Small intestine (tissue), 7 donors: ENCODE measurements at regions not wholly inside any gene's neighbourhood (a gene's known extent, or its start where the extent isn't known, plus 50 kb on each side); places are given as distances from the start of the nearest gene placed in this dataset.
"Not testable (repeated sequence)": the region's sequence is repeated elsewhere in the genome, so short reads cannot be mapped to it uniquely, and the experiment has no call there.

Experiments
- DNase-seq, 2 donors: peaks; one replicate each; pipeline versions ENCODE4 v3.0.0 to v3.0.0-alpha.2; 2013
- FAIRE-seq: peaks from 2 replicates; lab custom pipeline; 2012; peaks lifted over from hg19 to GRCh38; lab: Jason Lieb, UNC
- H3K27ac ChIP-seq, 3 donors: one replicate each; pipeline ENCODE4 v1.5.1; 2013; ENCODE audit warnings: low read length in 2 of 3, mild to moderate bottlenecking in 2 of 3, control low read depth in 1 of 3, inconsistent platforms in 1 of 3, low read depth in 1 of 3, moderate library complexity in 1 of 3
- H3K27me3 ChIP-seq, 3 donors: one replicate each; pipeline ENCODE4 v1.6.1; 2013; ENCODE audit warnings: low read length in 3 of 3, inconsistent platforms in 1 of 3; ENCODE audit not compliant: control insufficient read depth in 3 of 3, insufficient read depth in 3 of 3
- H3K36me3 ChIP-seq, 3 donors: one replicate each; pipeline ENCODE4 v1.6.1; 2013; ENCODE audit warnings: low read length in 3 of 3, inconsistent platforms in 1 of 3, low read depth in 1 of 3, mild to moderate bottlenecking in 1 of 3, moderate library complexity in 1 of 3; ENCODE audit not compliant: control insufficient read depth in 3 of 3, insufficient read depth in 2 of 3
- H3K4me1 ChIP-seq, 3 donors: one replicate each; pipeline ENCODE4 v1.6.1; 2013; ENCODE audit warnings: low read length in 2 of 3, inconsistent platforms in 1 of 3, low read depth in 1 of 3, mild to moderate bottlenecking in 1 of 3, moderate library complexity in 1 of 3; ENCODE audit not compliant: control insufficient read depth in 3 of 3, insufficient read depth in 2 of 3
- H3K4me3 ChIP-seq, 3 donors: one replicate each; pipeline ENCODE4 v1.5.1; 2013; ENCODE audit warnings: low read length in 3 of 3, control low read depth in 1 of 3, inconsistent platforms in 1 of 3, low read depth in 1 of 3, mild to moderate bottlenecking in 1 of 3, moderate library complexity in 1 of 3
- H3K9me3 ChIP-seq, 2 donors: one replicate each; pipeline ENCODE4 v1.6.1; 2013; ENCODE audit warnings: low read depth in 1 of 2, low read length in 1 of 2; ENCODE audit not compliant: control insufficient read depth in 2 of 2, insufficient read depth in 1 of 2
- WGBS, 3 donors: extraction: QIAGEN DNeasy Blood & Tissue Kit; methylation state at CpG; one replicate each; pipeline ENCODE4 v1.1.7; 2013; 5-methylcytosine and 5-hydroxymethylcytosine counted together
- donor health status: healthy with polysubstance abuse.
- donor health status: control.
- donor health status: control.
- donor health status: Bipolar disorder and iron deficiency.
- donor health status: healthy.

DNA sequence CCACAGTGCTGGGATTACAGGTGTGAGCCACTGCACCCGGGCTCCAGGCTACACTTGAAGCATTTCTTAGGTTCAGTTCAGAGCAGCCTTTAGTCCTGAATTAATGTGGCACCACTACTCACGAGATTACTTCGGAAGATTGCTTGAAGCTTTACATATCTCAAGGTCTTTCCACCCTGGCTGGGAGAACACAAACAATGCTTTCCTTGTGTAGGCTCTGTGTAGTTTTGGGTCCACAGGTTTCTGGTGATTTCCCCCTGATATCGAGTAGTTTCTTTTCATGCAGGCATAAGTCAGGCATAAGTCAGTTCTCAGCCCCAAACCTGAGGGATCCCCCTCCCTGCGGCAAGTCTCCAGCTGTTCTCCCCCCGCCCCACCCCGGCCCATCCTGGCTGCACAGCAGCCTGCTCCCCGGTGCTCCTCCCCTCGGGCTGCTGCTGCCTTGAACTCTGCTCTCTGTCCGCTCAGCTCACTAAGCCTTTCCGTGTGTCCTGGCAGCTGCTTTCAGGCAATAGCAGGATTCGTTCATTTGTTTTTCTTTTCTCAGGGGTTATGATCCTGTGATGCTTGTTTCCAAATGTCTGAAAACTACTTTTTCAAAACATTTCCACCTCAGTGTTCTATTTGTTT, 417.7 kb downstream of the TMEM121 start:
- WGBS, 3 donors: 13 to 77% (median 35%) methylated on average over 12 of the region's 12 CpGs
- no peak for FAIRE-seq

DNA sequence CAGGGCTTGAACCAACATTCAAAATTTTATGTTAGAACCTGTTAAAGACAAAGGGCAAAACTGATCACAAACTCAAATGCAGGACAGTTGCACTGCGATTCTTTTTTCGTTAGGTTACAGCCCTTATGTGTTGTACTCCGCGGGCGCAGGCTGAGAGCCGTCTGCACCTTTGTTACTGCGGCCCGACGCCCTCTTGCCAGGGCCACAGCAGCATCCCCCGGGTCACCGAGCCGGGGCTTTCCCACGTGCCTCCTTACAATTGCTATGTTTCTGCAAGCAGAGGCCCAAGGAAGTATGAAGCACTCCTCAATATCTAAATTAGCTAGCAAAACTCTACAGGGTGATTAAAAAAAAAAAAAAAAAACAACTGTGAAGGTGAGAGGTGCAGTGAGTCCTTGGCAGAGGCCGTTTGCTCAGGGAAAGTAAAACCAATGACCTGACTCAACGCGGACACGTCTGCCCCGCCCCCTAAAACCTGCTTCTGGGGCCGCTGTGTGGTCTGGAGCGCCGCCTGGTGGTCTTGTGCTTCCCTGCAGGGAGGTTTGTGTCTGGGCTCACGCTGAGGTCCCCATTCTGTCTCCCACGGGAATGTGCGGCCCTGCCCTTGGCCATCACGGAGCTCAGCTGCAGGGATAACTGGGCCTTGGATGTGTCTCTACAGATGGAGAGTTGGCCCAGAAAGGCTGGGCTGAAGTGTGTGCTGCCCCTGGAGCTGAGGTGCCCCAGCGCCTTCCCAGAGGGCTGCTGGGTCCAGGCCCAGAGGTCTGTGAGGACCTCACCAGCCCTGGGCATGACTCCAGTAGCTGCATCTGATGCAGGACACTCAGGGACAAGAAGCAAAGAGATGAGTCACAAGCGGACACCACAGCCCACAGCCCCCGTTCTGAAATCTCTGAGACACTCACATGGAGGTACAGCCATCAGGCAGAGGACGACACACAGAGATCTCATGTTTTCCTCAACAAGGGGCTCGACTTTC, 418.5 kb downstream of the TMEM121 start:
- peaks cover 0 to 38% of the 10 kb centered on the region in 2 donors for H3K9me3 ChIP-seq
- H3K27me3 ChIP-seq: no peaks in the 10 kb centered on the region
- H3K36me3 ChIP-seq: no peaks in the 10 kb centered on the region
- 17 to 56% (median 23%) methylated on average over 30 of the region's 30 CpGs for WGBS, 3 donors
- H3K27ac ChIP-seq: no peak overlapping the region
- FAIRE-seq: no peak
- DNase-seq: peak in 1 of 2 donors; percentile 80
- H3K4me3 ChIP-seq: no peak overlapping the region
- H3K4me1 ChIP-seq: no peaks in the 10 kb centered on the region

More for the DNA sequence above, 417.7 kb downstream of the TMEM121 start:
- H3K36me3 ChIP-seq: no peaks in the 10 kb centered on the region
- H3K4me1 ChIP-seq: no peaks in the 10 kb centered on the region
- no peak overlapping the region for H3K4me3 ChIP-seq
- DNase-seq: peak in 1 of 2 donors; percentile 54
- peaks cover 0 to 43% of the 10 kb centered on the region in 2 donors for H3K9me3 ChIP-seq
- H3K27me3 ChIP-seq: no peaks in the 10 kb centered on the region
- no peak overlapping the region for H3K27ac ChIP-seq

DNA sequence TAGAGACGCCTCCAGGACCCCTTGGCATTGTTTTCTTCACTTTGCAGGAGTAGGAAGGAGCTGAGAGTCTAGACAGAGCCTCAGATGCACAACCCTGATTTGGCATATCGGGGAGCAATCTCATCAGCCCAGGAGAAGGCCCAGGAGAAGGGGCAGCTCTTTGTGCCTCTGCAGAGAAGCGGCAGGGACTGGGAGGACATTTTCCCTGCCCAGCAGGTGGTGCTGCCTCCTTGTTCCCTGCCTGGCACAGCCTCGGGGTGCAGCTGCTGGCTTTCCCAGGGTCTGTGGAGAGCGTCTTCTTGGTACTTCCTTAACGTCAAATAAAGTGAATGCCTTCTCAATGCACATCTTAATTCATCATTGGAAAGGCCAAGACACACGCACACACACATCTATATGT, 419.5 kb downstream of the TMEM121 start:
- Histone ChIP-seq H3K9me3 (peaks cover 0 to 32% of the 10 kb centered on the region in 2 donors), H3K36me3 (no peaks in the 10 kb centered on the region), H3K4me3 (no peak overlapping the region), H3K4me1 (no peaks in the 10 kb centered on the region), H3K27ac (no peak overlapping the region), H3K27me3 (no peaks in the 10 kb centered on the region)
- DNase-seq (no peak), FAIRE-seq (no peak)
- 42 to 64% (median 54%) methylated on average over 7 of the region's 7 CpGs for WGBS, 3 donors

DNA sequence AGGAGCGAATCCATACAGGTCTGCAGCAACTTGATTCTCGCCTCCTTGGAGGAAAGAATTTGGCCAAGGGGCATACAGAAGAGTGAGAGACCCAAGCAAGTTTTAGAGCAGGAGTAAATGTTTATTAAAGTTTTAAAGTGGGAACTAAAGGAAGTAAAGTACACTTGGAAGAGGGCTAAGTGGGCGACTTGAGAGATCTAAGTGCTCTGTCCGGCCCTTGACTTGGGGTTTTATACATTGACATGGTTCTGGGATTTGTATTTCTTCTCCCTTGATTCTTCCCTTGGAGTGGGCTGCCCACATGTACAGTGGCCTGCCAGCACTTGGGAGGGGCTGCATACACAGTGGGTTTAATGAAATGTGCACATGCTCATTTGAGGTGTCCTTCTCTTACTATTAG, 421.2 kb downstream of the TMEM121 start:
- H3K27me3 ChIP-seq: no peaks in the 10 kb centered on the region
- H3K9me3 ChIP-seq: peaks cover 0 to 31% of the 10 kb centered on the region in 2 donors
- no peak overlapping the region for H3K4me3 ChIP-seq
- no peaks in the 10 kb centered on the region for H3K4me1 ChIP-seq
- 76 to 90% (median 86%) methylated on average over 4 of the region's 4 CpGs for WGBS, 3 donors
- FAIRE-seq (no peak), DNase-seq (no peak)
- no peaks in the 10 kb centered on the region for H3K36me3 ChIP-seq
- no peak overlapping the region for H3K27ac ChIP-seq

DNA sequence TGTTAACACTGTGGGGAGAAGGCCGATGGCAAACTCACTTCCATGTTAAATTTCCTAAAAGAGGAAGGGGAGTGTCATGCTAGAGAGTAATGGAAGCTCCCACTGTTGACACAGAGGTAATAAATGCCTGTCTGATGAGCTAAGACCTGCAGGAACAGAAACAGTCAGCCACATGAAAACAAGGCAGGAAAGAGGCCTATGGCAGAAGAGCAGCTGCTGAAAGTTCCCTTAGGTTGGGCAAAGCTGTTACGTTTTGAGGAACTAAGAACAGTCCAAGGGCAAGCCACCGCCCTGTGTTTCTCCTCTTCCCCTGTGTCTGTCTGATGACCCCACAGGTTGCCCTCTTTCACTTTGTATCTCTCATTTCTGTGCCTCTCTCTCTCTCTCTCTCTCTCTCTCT, 422.6 kb downstream of the TMEM121 start:
- H3K4me3 ChIP-seq, H3K4me1 ChIP-seq, DNase-seq, H3K36me3 ChIP-seq, H3K27ac ChIP-seq, H3K27me3 ChIP-seq, FAIRE-seq: not testable (repeated sequence)
- peaks cover 0 to 38% of the 10 kb centered on the region in 2 donors for H3K9me3 ChIP-seq
- WGBS, 3 donors: 19 to 55% (median 29%) methylated on average over 2 to 3 of the region's 3 CpGs

DNA sequence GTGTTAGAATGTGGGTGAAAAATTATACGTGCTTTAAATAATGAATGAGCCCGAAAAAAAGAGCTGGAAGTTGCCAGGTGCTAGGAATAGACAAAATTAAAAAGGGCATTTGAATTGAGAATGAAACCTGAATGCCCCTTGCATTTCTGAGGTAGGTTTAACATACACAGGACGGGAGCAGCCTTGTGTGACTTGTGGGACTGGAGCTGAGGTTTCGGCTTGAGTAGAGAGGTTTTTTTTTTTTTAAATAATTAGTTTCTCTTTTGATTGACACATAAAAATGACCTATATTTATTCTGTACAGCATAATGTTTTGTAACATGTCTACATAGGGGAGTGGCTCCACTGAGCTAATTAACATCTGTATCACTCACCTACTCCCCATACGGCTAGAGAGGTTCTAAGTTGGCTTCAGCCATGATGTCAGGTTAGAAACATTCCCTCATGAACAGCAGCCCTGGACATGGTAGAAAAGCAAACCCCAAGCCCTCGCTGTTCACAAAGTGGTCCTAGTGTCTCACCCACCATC, 424.0 kb downstream of the TMEM121 start:
- H3K4me1 ChIP-seq, FAIRE-seq, H3K36me3 ChIP-seq, H3K4me3 ChIP-seq, H3K27me3 ChIP-seq, DNase-seq, H3K27ac ChIP-seq: not testable (repeated sequence)
- H3K9me3 ChIP-seq: peaks cover 0 to 29% of the 10 kb centered on the region in 2 donors
- 66 to 79% (median 70%) methylated on average over 6 of the region's 6 CpGs for WGBS, 3 donors

GRCh38 chr14:105951399-105951798, 425.0 kb downstream of the TMEM121 start:
- H3K9me3 ChIP-seq: peaks cover 0 to 24% of the 10 kb centered on the region in 2 donors
- WGBS, 3 donors: 65 to 72% (median 66%) methylated on average over 5 of the region's 5 CpGs
- no peak for FAIRE-seq
- H3K27ac ChIP-seq: no peak overlapping the region
- H3K27me3 ChIP-seq: no peaks in the 10 kb centered on the region
- H3K4me3 ChIP-seq: no peak overlapping the region
- no peaks in the 10 kb centered on the region for H3K36me3 ChIP-seq
- H3K4me1 ChIP-seq: no peaks in the 10 kb centered on the region
- no peak for DNase-seq

- Histone ChIP-seq H3K36me3 (no peaks in the 10 kb centered on the region), H3K27me3 (no peaks in the 10 kb centered on the region), H3K27ac (no peak overlapping the region), H3K9me3 (peaks cover 0 to 24% of the 10 kb centered on the region in 2 donors), H3K4me3 (no peak overlapping the region), H3K4me1 (no peaks in the 10 kb centered on the region)
- no peak for DNase-seq
- FAIRE-seq: no peak
- 79 to 83% (median 81%) methylated on average over 5 of the region's 5 CpGs for WGBS, 3 donors
Measured at GRCh38 chr14:105952222-105952621, 425.8 kb downstream of the TMEM121 start.
